ENCODE measurements at regions not wholly inside any gene's neighbourhood (a gene's known extent, or its start where the extent isn't known, plus 50 kb on each side); places are given as distances from the start of the nearest gene placed in this dataset.
"Not testable (repeated sequence)": the region's sequence is repeated elsewhere in the genome, so short reads cannot be mapped to it uniquely, and the experiment has no call there.

DNA sequence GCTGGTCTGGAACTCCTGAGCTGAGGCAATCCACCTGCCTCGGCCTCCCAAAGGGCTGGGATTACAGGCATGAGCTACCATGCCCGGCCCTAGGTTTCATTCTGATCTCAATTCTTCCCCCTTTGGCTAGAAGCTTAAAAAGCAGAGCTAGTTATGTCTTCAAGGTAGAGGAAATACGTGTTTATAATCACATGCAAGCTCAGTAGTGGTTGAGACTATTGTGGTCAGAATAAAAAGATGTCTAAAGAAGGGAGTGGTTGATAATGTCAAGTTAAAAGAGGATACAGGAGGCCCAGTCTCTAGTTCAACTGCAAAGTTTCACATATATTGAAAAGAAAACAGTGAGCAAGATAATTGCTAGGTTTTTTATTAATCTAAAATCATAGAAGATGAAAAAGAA, 807.8 kb upstream of the ACVR2A start:
- DNase-seq (no peak), ATAC-seq (no peak)
- intact Hi-C loops (cut with micrococcal nuclease): no loop called here

DNA sequence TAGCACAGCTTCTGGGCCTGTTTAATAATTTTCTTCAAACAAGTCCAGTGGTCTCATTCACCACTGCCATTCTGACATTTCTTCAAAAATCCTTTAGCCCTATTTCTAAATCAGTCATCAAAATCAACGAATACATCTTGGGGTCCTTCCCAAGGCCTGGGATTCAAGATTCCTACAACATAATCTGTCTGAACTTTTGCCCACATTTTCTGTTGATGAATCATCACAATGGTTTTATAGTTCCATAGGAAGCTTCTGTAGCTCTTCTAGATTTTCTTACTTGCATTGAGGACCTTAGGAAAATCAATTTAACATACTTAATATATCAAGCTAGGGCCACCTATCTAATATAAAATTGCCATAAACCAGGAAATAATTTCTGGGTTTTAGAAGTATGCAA, 811.8 kb upstream of the ACVR2A start:
- ATAC-seq: no peak
- no peak for DNase-seq
- intact Hi-C loops (cut with micrococcal nuclease): no loop called here

DNA sequence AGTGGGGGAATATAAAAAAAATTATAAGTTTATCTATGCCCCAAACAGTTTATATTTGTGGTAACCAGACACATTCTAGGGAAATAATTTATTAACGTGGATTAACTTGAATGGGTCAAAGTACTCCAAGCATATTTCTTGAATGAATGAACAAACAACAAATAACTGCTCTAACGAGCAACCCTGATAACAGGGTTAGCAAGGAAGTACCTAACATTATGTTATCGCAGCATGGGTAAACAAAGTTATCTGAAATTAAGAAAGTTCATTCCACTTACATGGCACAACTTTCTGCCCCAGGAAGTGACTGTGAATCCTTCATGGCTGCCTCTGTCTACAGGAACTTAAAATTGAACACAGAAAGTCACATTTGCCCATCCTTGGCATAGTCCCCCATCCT, 812.9 kb upstream of the ACVR2A start:
- intact Hi-C loops (cut with micrococcal nuclease): no loop called here
- ATAC-seq: no peak
- DNase-seq: no peak

DNA sequence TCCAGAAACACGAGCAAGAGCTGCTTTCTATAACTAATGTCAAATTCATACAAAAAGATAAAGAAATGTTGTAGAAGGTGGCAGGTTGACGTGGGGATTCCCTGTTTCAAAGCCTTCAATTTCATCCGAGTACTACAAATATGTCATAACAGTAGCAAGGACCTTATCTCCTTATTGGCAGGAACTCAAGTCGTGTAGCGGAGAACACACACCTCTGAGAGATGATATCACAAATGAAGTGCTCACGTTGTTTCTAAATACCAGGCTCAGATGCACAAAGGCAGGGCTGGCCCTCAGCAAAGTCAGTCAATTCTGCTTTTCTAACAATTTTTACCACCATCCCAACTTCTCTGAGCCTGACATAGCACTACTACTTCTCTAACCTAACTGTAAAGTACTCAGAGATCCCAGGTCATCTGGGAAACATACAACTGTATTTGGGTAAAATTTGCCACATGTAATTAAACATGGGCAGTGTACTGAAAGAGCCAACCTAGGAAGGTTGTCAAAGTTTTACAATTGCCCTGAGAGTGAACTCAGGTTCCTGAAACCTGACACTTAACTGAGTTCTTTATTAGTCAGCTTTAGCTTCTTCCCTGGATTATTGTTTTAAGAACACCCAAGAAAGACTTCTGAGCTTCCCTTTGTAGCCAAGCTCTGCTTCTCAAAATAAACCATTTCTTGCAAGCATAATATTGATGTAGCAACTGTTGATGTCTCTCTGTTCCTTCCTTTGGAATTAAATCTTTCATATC, 813.7 kb upstream of the ACVR2A start:
- intact Hi-C loops (cut with micrococcal nuclease): no loop called here
- DNase-seq (no peak), ATAC-seq (no peak)

DNA sequence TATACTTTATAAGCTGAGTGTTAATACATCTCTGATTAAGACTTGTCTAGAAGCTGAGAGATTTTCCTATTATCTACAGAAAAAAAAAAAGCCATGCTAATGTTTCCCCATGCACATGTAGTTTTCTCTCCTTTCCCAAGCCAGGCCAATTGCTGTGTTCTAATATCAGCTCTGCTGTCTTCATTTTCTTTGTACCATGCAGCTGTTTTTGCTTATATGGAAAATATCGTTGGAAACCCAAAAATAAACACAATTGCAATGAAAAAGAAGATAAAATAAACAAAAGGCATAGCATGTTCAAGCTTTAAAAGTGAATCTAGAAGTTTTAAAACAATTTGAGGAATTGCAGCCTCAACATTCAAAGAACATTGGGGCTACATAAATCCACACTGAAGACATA, 817.4 kb upstream of the ACVR2A start:
- no peak for ATAC-seq
- intact Hi-C loops (cut with micrococcal nuclease): no loop called here

DNA sequence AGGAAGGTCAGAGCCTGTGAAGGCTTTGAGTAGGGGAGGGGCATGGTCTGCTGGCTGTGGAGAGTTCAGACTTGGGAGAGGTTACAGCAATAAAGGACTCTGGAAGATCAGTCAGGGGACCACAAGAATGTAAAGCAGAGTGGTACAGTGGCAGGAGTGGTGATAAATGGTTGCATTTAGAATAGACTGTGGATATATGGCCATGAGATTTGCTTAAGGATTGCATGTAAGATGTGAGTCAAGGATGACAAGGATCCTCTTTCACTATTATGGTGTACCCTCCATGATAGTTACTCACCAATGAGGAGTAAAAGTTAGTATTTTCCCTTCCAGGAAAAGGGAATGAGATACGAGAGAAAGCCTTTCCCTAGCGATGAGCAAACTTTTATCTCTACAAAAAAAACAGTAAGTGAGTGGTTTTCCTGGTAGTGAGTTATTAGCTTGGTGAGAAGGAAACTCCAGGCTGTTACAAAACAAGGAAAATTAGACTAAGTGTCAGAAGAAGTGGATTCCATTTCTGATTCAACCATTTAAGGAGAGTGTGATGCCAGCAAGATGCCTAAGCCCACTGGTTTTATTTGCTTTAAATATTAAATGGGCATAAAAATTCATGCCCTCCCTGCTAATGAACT, 818.0 kb upstream of the ACVR2A start:
- ATAC-seq: no peak
- no peak for DNase-seq
- intact Hi-C loops (cut with micrococcal nuclease): no loop called here

More for the DNA sequence above, 817.4 kb upstream of the ACVR2A start:
- no peak for DNase-seq

DNA sequence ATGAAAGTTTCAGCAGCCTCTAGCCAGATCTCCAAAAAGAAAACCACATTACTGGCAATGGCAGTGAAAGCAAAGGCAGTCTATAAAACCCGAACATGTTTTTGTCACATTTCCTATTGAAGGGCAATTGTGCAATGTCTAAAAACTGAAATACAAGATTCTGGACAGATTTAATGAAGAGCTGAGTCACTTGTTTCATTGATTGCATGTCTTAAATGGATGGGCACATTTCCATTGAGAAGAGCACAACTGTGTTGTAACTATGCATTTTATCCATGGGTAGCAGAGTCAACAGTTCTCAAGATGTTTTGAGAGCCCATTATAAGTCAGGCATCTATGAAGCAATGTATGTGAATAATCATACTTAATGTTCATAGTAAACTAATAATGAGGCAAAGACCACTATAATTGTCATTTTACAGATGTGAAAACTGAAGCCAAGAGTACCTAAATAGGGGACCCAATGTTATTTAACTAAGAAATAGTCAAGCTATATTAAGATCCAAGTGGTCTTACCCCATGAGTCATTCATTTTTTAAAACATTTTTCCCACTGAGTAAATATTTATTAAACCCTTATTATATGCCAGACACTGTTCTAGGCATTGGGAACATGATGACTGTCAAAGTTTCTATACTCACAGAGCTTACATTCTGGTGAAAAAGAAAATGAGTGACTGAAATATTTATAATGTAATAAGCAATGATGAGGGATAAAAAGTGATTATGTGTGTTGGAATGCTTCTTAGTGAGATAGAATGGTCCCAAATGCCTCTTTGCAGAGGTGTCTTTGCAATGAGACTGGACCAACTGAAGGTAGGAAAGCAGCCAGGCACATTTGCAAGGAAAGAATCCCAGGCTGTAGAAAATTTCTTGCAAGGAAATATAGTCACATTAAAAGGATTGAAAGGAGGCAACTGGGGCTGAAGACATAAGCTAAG, 818.9 kb upstream of the ACVR2A start:
- intact Hi-C loops (cut with micrococcal nuclease): no loop called here
- no peak for DNase-seq
- no peak for ATAC-seq

DNA sequence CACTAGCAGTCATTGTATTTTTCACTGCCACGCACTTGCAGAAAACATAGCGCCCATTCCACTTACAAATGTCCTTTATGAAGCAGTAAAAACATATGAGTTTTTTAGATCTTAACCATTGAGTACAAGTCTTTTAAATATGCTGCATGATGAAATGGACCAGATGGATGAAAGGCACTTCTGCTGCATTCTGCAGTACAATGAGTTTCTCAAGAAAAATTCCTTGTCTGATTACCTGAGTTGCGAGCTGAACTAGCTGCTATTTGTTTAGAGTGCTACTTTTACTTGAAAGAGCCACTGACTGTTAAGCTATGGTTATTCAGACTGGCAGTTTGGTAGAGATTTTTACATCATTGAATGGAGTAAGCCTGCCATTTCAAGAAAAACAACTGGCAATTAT, 825.5 kb upstream of the ACVR2A start:
- no peak for ATAC-seq
- intact Hi-C loops (cut with micrococcal nuclease): no loop called here
- no peak for DNase-seq

DNA sequence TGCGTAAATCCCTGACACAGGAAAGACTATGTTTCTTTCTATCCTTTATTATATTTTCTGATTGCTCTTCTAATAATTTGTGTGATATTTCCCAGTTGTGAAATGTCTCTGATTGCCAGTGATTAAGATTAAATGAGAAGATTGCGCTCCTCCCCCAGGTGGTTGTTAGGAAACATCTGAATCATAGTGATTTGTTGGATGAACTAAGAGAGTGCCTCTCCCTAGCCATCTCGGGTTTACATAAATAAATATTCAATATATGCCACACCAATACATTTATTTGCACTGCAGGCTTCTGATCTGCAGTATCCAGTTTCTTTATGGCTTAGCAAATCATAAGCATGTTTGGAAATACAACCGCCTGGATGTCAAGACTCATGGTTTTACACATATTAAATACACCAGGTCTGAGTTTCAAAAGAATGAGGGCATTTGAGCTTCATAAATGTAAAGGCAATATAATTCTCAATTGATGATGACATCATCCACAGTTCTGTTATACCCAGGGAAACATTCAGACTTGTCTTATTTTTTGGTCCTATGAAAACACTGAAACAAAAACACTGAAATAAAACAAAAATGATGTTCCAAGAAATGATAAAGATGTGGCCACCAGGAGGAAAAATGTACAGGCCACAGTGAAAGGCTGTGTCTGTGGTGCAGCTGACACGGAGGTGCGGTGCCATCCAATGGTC, 826.7 kb upstream of the ACVR2A start:
- intact Hi-C loops (cut with micrococcal nuclease): no loop called here
- ATAC-seq (no peak), DNase-seq (no peak)

DNA sequence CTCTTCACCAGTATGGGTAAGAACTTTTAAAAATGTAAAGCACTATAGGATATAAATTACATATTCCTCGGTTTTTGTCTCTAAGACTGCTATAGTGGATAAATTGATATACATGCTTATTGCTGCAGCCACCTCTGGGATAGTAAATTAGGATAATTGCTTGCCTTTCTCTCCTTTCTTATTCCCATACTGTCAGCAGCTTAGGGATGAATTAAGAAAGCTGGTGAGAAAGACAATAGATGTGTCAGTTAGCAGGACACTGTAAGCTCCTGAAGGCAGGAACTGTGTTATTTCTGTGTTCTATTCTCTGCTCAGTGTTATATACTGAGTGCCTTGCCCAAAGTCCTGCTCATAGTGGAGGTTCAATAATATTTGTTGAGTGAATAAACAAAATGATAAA, 828.6 kb upstream of the ACVR2A start:
- no peak for DNase-seq
- no peak for ATAC-seq
- intact Hi-C loops (cut with micrococcal nuclease): no loop called here

DNA sequence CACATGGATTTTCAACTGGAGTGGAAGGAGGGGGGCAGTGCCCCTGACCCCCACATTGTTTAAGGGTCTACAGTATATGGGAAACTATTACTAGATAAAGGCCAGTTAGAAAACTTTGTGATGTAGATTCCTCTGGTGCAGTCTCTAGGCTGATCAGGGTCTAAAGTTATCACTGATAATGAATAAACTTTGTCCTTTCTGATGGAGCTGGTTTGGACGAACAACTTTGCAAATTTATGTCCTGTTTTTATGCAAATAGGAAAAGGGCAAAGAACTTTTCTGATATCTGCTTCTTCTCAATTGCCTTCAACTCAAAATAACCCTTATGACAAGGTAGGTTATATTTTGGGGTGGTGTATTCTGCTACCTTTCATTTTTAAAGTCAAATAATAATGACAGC, 829.2 kb upstream of the ACVR2A start:
- no peak for DNase-seq
- intact Hi-C loops (cut with micrococcal nuclease): no loop called here
- ATAC-seq: no peak

DNA sequence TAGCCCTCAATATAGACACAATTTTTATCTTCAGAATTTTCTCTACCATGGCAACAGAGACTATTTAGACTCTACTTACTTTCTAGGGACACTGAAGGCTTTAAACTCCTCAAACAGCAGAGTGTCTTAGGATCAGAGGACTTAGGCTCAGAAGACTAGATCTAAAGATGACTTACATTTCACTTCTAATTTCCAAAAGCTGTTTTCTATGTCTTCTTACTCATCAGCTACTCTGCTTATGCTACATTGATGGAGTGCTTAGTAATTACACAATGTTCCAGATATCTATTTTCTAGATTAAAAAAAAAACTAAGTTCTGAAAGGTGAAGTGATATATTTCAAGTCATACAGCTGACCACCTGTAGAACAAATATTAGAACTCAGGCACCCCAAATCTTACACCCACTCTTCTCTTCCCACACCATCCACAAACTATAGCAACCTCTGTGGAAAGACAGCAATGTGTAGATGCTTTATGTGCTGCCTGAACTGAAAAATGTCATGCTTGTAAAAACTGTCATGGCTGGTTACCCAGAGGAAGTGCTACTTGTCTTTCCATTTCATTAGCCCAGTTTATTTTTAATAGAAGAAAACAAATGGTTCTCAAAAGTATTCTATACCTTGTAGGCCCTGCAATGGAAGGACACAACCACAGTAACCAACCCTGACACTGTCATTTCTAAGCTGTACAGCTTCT, 831.0 kb upstream of the ACVR2A start:
- DNase-seq: no peak
- no peak for ATAC-seq
- intact Hi-C loops (cut with micrococcal nuclease): no loop called here

DNA sequence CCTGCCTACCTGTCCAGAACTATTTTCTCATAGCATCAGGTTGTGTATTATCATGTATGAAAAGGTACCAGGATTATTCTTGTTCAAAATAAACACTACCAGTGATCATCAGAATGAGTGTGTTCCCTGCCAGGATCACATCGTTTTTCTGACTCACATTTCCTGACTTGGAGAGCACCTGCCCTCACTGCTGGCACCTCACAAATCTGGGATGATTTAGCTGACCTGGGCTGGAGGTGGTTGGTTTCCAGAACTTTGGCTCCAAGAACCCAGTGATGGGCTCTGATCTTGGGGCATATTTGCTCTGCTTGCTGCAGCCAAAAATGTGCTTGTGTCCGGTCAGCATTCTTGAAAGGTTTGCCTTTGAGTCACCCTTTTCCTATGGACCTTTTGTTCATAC, 836.3 kb upstream of the ACVR2A start:
- ATAC-seq: no peak
- intact Hi-C loops (cut with micrococcal nuclease): no loop called here

DNA sequence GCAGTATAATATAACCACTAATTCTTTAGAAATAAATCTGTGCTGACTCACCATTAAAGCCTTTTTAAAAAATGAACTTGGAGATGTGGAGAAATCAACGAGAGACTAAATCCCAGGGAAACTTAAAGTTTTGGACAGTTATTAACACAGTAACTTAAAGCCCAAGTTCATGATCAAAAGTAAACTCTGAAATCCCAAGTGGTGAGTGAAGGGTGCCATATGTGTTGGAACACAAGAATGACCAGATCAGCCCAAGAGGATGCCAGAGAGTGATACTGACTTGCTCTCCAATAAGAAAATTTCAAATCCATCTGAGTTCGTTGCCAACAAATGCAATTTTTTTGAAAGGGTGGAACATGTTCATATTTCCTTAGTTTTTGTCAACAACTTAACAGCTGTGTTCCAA, 838.1 kb upstream of the ACVR2A start:
- ATAC-seq (peak; percentile 32), DNase-seq (no peak)
- intact Hi-C loops (cut with micrococcal nuclease): no loop called here

More for the DNA sequence above, 836.3 kb upstream of the ACVR2A start:
- no peak for DNase-seq

DNA sequence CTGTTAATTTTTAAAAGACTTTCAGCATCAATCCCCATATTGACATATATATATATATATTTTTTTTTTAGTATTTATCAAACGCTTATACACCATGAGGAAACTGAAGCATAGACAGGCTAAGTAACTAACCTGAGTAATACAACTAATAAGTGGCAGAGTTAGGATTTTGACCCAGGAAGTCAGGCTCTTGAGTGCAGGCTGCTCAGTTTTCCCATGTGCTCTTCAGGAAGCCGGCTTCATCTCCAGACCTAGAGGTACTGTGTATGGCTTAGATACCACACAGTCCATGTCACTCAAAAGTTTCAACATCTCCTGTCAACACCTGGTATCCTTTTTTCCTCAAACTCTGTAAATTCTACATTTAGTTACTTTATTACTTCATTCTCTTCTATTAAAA, 841.7 kb upstream of the ACVR2A start:
- DNase-seq (no peak), ATAC-seq (no peak)
- intact Hi-C loops (cut with micrococcal nuclease): no loop called here

DNA sequence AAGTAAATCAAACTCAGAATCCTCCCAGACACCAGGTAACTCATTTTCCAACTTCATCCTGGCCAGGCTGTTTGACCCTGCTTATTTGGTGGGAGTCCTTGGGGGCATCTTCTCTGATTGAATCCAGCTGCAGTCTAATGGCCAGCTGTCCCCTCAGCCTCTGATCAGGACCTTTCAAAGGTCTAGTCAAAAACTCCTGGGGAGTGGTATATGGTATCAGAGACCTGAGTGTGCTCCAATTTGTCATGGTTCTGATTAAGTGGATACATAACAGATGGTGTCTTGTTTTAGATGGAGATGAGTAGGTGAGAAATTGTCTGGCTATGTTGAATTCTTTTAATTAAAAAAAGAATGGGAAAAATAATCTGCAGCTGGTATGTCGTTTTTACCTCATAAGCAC, 842.6 kb upstream of the ACVR2A start:
- no peak for DNase-seq
- intact Hi-C loops (cut with micrococcal nuclease): no loop called here
- no peak for ATAC-seq

DNA sequence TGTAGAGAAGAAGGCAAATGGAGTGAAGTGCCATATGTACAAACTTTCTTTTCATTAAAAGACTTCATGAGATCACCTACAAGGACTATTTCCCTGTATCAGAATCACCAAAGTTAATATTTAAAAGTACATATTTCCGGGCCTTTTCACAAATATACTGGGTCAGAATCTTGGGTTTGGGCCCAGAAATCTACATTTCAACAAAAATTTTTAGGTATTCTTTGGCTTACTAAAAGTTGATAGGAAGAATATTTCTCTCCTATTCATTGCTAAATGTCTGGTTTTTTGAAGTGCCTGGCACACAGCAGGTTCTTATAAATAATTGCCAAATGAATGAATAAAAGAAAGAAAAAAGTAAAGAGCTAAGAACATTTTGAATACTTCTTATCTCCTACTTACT, 843.8 kb upstream of the ACVR2A start:
- no peak for DNase-seq
- intact Hi-C loops (cut with micrococcal nuclease): no loop called here
- ATAC-seq: no peak

DNA sequence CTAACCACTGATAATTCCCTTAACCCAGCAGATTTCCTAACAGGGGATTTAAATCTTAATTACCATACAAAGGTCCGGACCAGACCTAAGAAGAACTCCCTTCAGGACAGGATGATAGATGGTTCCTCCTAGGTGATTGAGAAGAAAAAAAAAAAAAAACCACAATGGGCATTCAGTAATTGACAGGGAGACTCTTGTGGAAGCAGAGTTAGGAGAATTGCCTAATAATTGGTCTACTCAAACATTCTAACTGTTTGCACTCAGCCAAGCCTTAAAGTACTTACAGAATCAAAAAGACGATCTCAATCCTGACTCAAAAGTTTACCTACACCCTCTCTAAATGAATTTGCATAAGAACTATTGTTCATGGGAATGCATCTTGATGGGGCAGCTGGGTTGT, 844.7 kb upstream of the ACVR2A start:
- intact Hi-C loops (cut with micrococcal nuclease); ATAC-seq; DNase-seq: not testable (repeated sequence)

DNA sequence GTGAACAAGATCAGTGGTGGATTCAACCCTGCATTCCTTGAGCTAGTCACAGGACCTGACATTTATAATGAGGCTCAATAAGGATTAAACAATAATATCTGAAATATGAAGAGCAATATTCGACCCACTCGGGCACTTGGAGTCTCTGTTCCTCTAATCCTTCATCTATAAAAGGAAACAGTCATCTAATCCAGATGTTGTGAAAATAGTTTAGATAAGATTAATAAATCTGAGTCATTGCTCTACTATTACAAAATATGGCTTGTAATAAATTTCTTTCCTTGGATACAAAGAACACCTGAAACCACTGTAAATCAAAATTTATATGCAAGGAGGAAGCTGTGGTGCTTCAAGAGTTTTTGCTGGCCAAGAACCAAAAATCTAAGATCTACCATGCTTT, 846.9 kb upstream of the ACVR2A start:
- intact Hi-C loops (cut with micrococcal nuclease): no loop called here
- DNase-seq: no peak
- ATAC-seq: no peak

Measured in left ventricle myocardium superior (tissue), 1 donor.